ENCODE measurements at regions not wholly inside any gene's neighbourhood (a gene's known extent, or its start where the extent isn't known, plus 50 kb on each side); places are given as distances from the start of the nearest gene placed in this dataset.

- WGBS, 2 experiments (ENCODE audit: extremely low coverage in 1 of 2, insufficient coverage in 1 of 2, insufficient read length in 1 of 2, insufficient replicate concordance in 2 of 2, low coverage in 1 of 2, low lambda C conversion rate in 2 of 2, missing lambda C conversion rate in 1 of 2), result 90% methylated on average over 2 of the region's 2 CpGs; no CpG with 5 or more reads in 1 of the 2 experiments
- no peak for TF ChIP-seq TBP (IDR thresholded peaks at IDR 0.05; ENCODE audit: low read depth, low read length)
- no peak for TF ChIP-seq CEBPB (IDR thresholded peaks at IDR 0.05; ENCODE audit: low read depth, low read length)
- no peak for TF ChIP-seq TEAD4 (IDR thresholded peaks at IDR 0.05; ENCODE audit: low read depth, low read length)
- no peak for TF ChIP-seq BRCA1 (IDR thresholded peaks at IDR 0.05; ENCODE audit: low read depth, low read length)
- TF ChIP-seq SAP30 (IDR thresholded peaks at IDR 0.05; ENCODE audit: insufficient read depth, insufficient replicate concordance, low read length), result no peak
- TF ChIP-seq POU5F1 (IDR thresholded peaks at IDR 0.05; ENCODE audit: low read depth, low read length), result no peak
- TF ChIP-seq FOSL1 (IDR thresholded peaks at IDR 0.05; ENCODE audit: insufficient read depth, low read depth, low read length), result no peak
- TF ChIP-seq TAF7 (optimal IDR thresholded peaks at IDR 0.05; ENCODE audit: borderline replicate concordance, low read depth, low read length), result no peak
- TF ChIP-seq, protein P1, sequence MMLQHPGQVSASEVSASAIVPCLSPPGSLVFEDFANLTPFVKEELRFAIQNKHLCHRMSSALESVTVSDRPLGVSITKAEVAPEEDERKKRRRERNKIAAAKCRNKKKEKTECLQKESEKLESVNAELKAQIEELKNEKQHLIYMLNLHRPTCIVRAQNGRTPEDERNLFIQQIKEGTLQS (IDR thresholded peaks at IDR 0.05; ENCODE audit: insufficient read depth, low read depth, low read length), result no peak
- TF ChIP-seq KDM4A (IDR thresholded peaks at IDR 0.05; ENCODE audit: low read depth, low read length, severe bottlenecking), result no peak
- no peak for TF ChIP-seq CBX5 (IDR thresholded peaks at IDR 0.05; ENCODE audit: low read depth, low read length)
- no peak for TF ChIP-seq RFX5 (IDR thresholded peaks at IDR 0.05; ENCODE audit: borderline replicate concordance, low read depth, low read length)
- TF ChIP-seq MAFK (IDR thresholded peaks at IDR 0.05; ENCODE audit: low read depth, low read length), result no peak
- no peak for TF ChIP-seq SUZ12 (IDR thresholded peaks at IDR 0.05; ENCODE audit: low read length)
- TF ChIP-seq CHD2 (IDR thresholded peaks at IDR 0.05; ENCODE audit: low read length), result no peak
These were observed 488.0 kb upstream of the CYLC2 start for GRCh38 chr9:102507044-102507687.

More at GRCh38 chr9:102507044-102507687, 488.0 kb upstream of the CYLC2 start:
- CTCF ChIA-PET (ENCODE audit: partially characterized antibody), result no interaction called here
- Histone ChIP-seq H2AFZ (ENCODE audit: low read length) (no peak overlapping the region), H4K91ac (replicated peaks; ENCODE audit: insufficient read length, low read length) (no peak overlapping the region), H2BK12ac (ENCODE audit: low read depth, low read length) (no peak overlapping the region), H3K9me3 (ENCODE audit: insufficient read depth in 2 of 2, low read depth in 1 of 2, low read length in 1 of 2) (no peaks in the 10 kb centered on the region), H3K4me3 (ENCODE audit: extremely low read depth in 1 of 4, insufficient read depth in 2 of 4, low read depth in 3 of 4, low read length in 4 of 4) (no peak overlapping the region), H3K27ac (ENCODE audit: low read depth, low read length) (no peak overlapping the region), H3K4me2 (ENCODE audit: insufficient read depth in 1 of 2, low read depth in 2 of 2, low read length in 2 of 2) (no peak overlapping the region), H3K79me2 (ENCODE audit: control insufficient read depth in 1 of 2, insufficient read depth in 2 of 2, low read length in 2 of 2) (no peaks in the 10 kb centered on the region), H4K5ac (ENCODE audit: insufficient read length, low read depth, low read length) (no peak overlapping the region), H4K8ac (ENCODE audit: extremely low read depth, insufficient read depth, low read length) (no peak overlapping the region), H2BK20ac (ENCODE audit: low read length) (no peak overlapping the region), H3K14ac (ENCODE audit: insufficient read length) (no peak overlapping the region), H3K23ac (ENCODE audit: insufficient read length) (no peak overlapping the region), H3K79me1 (ENCODE audit: low read depth, low read length) (no peaks in the 10 kb centered on the region), H3K18ac (ENCODE audit: extremely low read depth, low read length) (no peak overlapping the region), H2AK5ac (ENCODE audit: low read depth, low read length) (no peak overlapping the region), H3K27me3 (replicated peaks in 1 of 4; ENCODE audit: control insufficient read depth in 3 of 4, extremely low read depth in 1 of 4, insufficient read depth in 3 of 4, low read length in 3 of 4) (no peaks in the 10 kb centered on the region), H3K4me1 (replicated peaks in 1 of 4; ENCODE audit: control insufficient read depth in 3 of 4, insufficient read depth in 4 of 4, low read length in 3 of 4) (no peaks in the 10 kb centered on the region), H2BK15ac (ENCODE audit: low read length) (no peak overlapping the region), H3K4ac (replicated peaks; ENCODE audit: insufficient read length, low read depth, low read length) (no peak overlapping the region), H3K9ac (replicated peaks in 1 of 4; ENCODE audit: extremely low read depth in 1 of 4, low read depth in 3 of 4, low read length in 3 of 4) (no peak overlapping the region), H2BK5ac (ENCODE audit: low read depth, low read length) (no peak overlapping the region), H4K20me1 (replicated peaks in 1 of 2; ENCODE audit: control insufficient read depth in 1 of 2, insufficient read depth in 2 of 2, low read length in 2 of 2) (no peaks in the 10 kb centered on the region), H2BK120ac (replicated peaks; ENCODE audit: low read depth, low read length) (no peak overlapping the region), H3K36me3 (ENCODE audit: control insufficient read depth in 2 of 4, insufficient read depth in 4 of 4, low read length in 3 of 4) (no peaks in the 10 kb centered on the region), H3K56ac (replicated peaks; ENCODE audit: insufficient read length, low read depth, low read length) (no peak overlapping the region), H3K23me2 (ENCODE audit: low read depth, low read length) (no peaks in the 10 kb centered on the region)
- POLR2A ChIA-PET (ENCODE audit: partially characterized antibody), result no interaction called here
- no peak for FAIRE-seq
- DNase-seq (ENCODE audit: low read depth in 1 of 2, low spot score in 2 of 2), result no peak

Data from H1 (cell line).